Heart left ventricle (tissue), 13 donors: ENCODE measurements at regions not wholly inside any gene's neighbourhood (a gene's known extent, or its start where the extent isn't known, plus 50 kb on each side); places are given as distances from the start of the nearest gene placed in this dataset.

Source experiments
- POLR2A ChIP-seq, 2 donors: fragments of 450-650 bp; IDR thresholded peaks; one replicate each; pipeline ENCODE4 v1.6.1; 2017; ENCODE audit warnings: antibody characterized with exemption in 2 of 2, mild to moderate bottlenecking in 2 of 2, moderate library complexity in 2 of 2
- TF ChIP-seq, protein P1 (sequence below), 12 donors: fragments of 200-600 bp; sonication (generic) in 4 of 12; IDR thresholded peaks; one replicate each; pipeline versions ENCODE4 v1.5.0 to v1.8.0; 2018 to 2022; ENCODE audit warnings: antibody characterized with exemption in 12 of 12, mild to moderate bottlenecking in 5 of 12
- donor health status: ischemic (EF 13 %, LVEDD 7.1; RV severe dilation, severe dysfunction).
- donor health status: DM: no; HTN: yes; CAD: no.
- donor health status: DM: no; HTN: no; CAD: no.
- donor health status: ischemic (EF 25% LVEDD 6.9; RV normal size, moderate dysfunction).
- donor health status: ischemic (EF 25% LVEDD 5.7; RV mildly dilated, moderate dysfunction).
- donor health status: ischemic (EF 35%, LVEDD 5.7; RV mildly dilated, moderate dysfunction).
- donor health status: nonischemic (EF 11% LVEDD 7.7; RV severe dilation, severe dysfunction).
- donor health status: DM: yes; HTN: yes; CAD: no.
- donor health status: PGD.
- donor health status: ischemic (EF 29% LVEDD 5.4; RV normal size, mild dysfunction).
- donor health status: nonischemic (EF 23%, LVEDD 6.1; RV moderate dilation, normal function).

DNA sequence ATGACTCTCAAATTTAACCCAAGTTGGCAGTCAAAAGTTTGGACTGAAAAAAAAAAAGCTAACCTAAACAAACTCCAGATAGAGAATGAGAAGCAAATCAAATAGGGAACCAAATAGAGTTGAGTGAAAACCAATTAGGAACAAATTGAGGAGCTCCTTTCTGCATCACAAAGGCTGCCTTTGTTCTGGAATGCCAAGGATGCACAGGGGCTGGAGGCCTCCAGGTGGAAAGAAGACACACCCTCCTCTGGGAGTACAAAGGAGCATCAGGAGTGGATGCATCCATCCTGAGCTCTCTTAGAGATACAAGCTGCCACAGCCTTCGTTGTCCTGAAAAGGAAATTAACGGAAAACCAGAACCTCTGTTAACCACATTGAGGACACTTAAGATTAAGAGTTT lies 73.3 kb downstream of the MRGPRX1 start:
- TF ChIP-seq, protein P1, sequence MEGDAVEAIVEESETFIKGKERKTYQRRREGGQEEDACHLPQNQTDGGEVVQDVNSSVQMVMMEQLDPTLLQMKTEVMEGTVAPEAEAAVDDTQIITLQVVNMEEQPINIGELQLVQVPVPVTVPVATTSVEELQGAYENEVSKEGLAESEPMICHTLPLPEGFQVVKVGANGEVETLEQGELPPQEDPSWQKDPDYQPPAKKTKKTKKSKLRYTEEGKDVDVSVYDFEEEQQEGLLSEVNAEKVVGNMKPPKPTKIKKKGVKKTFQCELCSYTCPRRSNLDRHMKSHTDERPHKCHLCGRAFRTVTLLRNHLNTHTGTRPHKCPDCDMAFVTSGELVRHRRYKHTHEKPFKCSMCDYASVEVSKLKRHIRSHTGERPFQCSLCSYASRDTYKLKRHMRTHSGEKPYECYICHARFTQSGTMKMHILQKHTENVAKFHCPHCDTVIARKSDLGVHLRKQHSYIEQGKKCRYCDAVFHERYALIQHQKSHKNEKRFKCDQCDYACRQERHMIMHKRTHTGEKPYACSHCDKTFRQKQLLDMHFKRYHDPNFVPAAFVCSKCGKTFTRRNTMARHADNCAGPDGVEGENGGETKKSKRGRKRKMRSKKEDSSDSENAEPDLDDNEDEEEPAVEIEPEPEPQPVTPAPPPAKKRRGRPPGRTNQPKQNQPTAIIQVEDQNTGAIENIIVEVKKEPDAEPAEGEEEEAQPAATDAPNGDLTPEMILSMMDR (IDR thresholded peaks at IDR 0.05), result no peak
- TF ChIP-seq POLR2A (IDR thresholded peaks at IDR 0.05), result no peak
